H1 (cell line): ENCODE measurements at regions not wholly inside any gene's neighbourhood (a gene's known extent, or its start where the extent isn't known, plus 50 kb on each side); places are given as distances from the start of the nearest gene placed in this dataset.

Experiments used
- CTCF ChIA-PET: fragments of 300-600 bp; sonication (Branson Sonifier 250); formaldehyde crosslinking; loops from one replicate; lab custom pipeline; 2021; ENCODE audit not compliant: partially characterized antibody; lab: Charles Lee
- POLR2A ChIA-PET: fragments of 300-600 bp; sonication (Branson Sonifier 250); formaldehyde crosslinking; loops from one replicate; lab custom pipeline; 2021; ENCODE audit warnings: inconsistent platforms; ENCODE audit not compliant: partially characterized antibody; lab: Charles Lee
- DNase-seq, 2 experiments: peaks; one replicate each; pipeline versions ENCODE4 v3.0.0 to v3.0.0-alpha.2; 2010 to 2022; ENCODE audit warnings: low spot score in 2 of 2, low read depth in 1 of 2, mixed read lengths in 1 of 2
- FAIRE-seq: peaks from 2 replicates; lab custom pipeline; 2011; peaks lifted over from hg19 to GRCh38; lab: Jason Lieb, UNC
- H2AFZ ChIP-seq: 2 replicates; pipeline ENCODE4 v1.8.1; 2012; ENCODE audit warnings: low read length, inconsistent platforms
- H2AK5ac ChIP-seq: 2 replicates; pipeline ENCODE4 v1.6.1; 2013; ENCODE audit warnings: low read depth, low read length
- H2BK120ac ChIP-seq: replicated peaks from 2 replicates; pipeline ENCODE3; 2013; ENCODE audit warnings: low read depth, low read length, inconsistent platforms
- H2BK12ac ChIP-seq: 2 replicates; pipeline ENCODE4 v1.6.1; 2013; ENCODE audit warnings: low read depth, low read length
- H2BK15ac ChIP-seq: 2 replicates; pipeline ENCODE4 v1.6.1; 2013; ENCODE audit warnings: low read length
- H2BK20ac ChIP-seq: 2 replicates; pipeline ENCODE4 v1.6.1; 2013; ENCODE audit warnings: low read length
- H2BK5ac ChIP-seq: 2 replicates; pipeline ENCODE4 v1.6.1; 2013; ENCODE audit warnings: low read depth, low read length
- H3K14ac ChIP-seq: 2 replicates; pipeline ENCODE4 v1.6.1; 2013; ENCODE audit warnings: inconsistent platforms; ENCODE audit not compliant: insufficient read length
- H3K18ac ChIP-seq: 2 replicates; pipeline ENCODE4 v1.6.1; 2013; ENCODE audit warnings: low read length; ENCODE audit errors: extremely low read depth
- H3K23ac ChIP-seq: 2 replicates; pipeline ENCODE4 v1.6.1; 2013; ENCODE audit warnings: inconsistent platforms; ENCODE audit not compliant: insufficient read length
- H3K23me2 ChIP-seq: 2 replicates; pipeline ENCODE4 v1.6.1; 2013; ENCODE audit warnings: low read depth, low read length
- H3K27ac ChIP-seq: 2 replicates; pipeline ENCODE4 v1.6.1; 2011; ENCODE audit warnings: low read depth, low read length, inconsistent platforms
- H3K27me3 ChIP-seq, 4 experiments: replicated peaks in 1 of 4; 1 replicate in 1 of 4; 2 replicates in 3 of 4; pipeline versions ENCODE4 v1.6.1 to v1.8.1; 2011 to 2013; ENCODE audit warnings: low read length in 3 of 4, mild to moderate bottlenecking in 3 of 4, inconsistent platforms in 2 of 4, mixed read lengths in 2 of 4, moderate library complexity in 1 of 4; ENCODE audit not compliant: control insufficient read depth in 3 of 4, insufficient read depth in 3 of 4; ENCODE audit errors: extremely low read depth in 1 of 4
- H3K36me3 ChIP-seq, 4 experiments: 2 replicates each; pipeline versions ENCODE4 v1.6.1 to v1.8.1; 2011 to 2013; ENCODE audit warnings: mild to moderate bottlenecking in 4 of 4, low read length in 3 of 4, moderate library complexity in 2 of 4, control low read depth in 1 of 4, inconsistent platforms in 1 of 4; ENCODE audit not compliant: insufficient read depth in 4 of 4, control insufficient read depth in 2 of 4
- H3K4ac ChIP-seq: replicated peaks from 2 replicates; pipeline ENCODE3; 2013; ENCODE audit warnings: low read length, low read depth, mixed read lengths, inconsistent platforms; ENCODE audit not compliant: insufficient read length
- H3K4me1 ChIP-seq, 4 experiments: replicated peaks in 1 of 4; 1 replicate in 1 of 4; 2 replicates in 3 of 4; pipeline versions ENCODE4 v1.6.1 to v1.8.1; 2011 to 2013; ENCODE audit warnings: low read length in 3 of 4, inconsistent platforms in 2 of 4, mixed read lengths in 1 of 4; ENCODE audit not compliant: insufficient read depth in 4 of 4, control insufficient read depth in 3 of 4
- H3K4me2 ChIP-seq, 2 experiments: 2 replicates each; pipeline versions ENCODE4 v1.6.1 to v1.8.1; 2011 to 2013; ENCODE audit warnings: low read depth in 2 of 2, low read length in 2 of 2, control low read depth in 1 of 2, inconsistent platforms in 1 of 2, mild to moderate bottlenecking in 1 of 2; ENCODE audit not compliant: insufficient read depth in 1 of 2
- H3K4me3 ChIP-seq, 4 experiments: fragments of 200-600, 300-600 bp in 1 of 4; sonication (generic), shearing (Covaris generic), sonication (Bioruptor Twin) in 1 of 4; 2 replicates each; pipeline versions ENCODE4 v1.5.1 to v1.8.1; 2011 to 2016; ENCODE audit warnings: low read length in 4 of 4, low read depth in 3 of 4, control low read depth in 2 of 4, inconsistent platforms in 2 of 4, mild to moderate bottlenecking in 2 of 4, mixed read lengths in 1 of 4, moderate library complexity in 1 of 4; ENCODE audit not compliant: insufficient read depth in 2 of 4; ENCODE audit errors: extremely low read depth in 1 of 4
- H3K56ac ChIP-seq: replicated peaks from 2 replicates; pipeline ENCODE3; 2013; ENCODE audit warnings: low read depth, mild to moderate bottlenecking, mixed read lengths, low read length, inconsistent platforms; ENCODE audit not compliant: insufficient read length
- H3K79me1 ChIP-seq: 2 replicates; pipeline ENCODE4 v1.6.1; 2013; ENCODE audit warnings: low read depth, low read length, control low read depth
- H3K79me2 ChIP-seq, 2 experiments: 2 replicates each; pipeline versions ENCODE4 v1.6.1 to v1.8.1; 2012 to 2013; ENCODE audit warnings: low read length in 2 of 2, mild to moderate bottlenecking in 2 of 2, inconsistent platforms in 1 of 2; ENCODE audit not compliant: insufficient read depth in 2 of 2, control insufficient read depth in 1 of 2
- H3K9ac ChIP-seq, 4 experiments: replicated peaks in 1 of 4; 1 replicate in 1 of 4; 2 replicates in 3 of 4; pipeline versions ENCODE4 v1.6.1 to v1.8.1; 2011 to 2013; ENCODE audit warnings: low read depth in 3 of 4, low read length in 3 of 4, control low read depth in 2 of 4, mild to moderate bottlenecking in 2 of 4, moderate library complexity in 2 of 4, inconsistent platforms in 1 of 4; ENCODE audit errors: extremely low read depth in 1 of 4
- H3K9me3 ChIP-seq, 2 experiments: 2 replicates each; pipeline versions ENCODE4 v1.6.1 to v1.8.1; 2012 to 2013; ENCODE audit warnings: mild to moderate bottlenecking in 2 of 2, moderate library complexity in 2 of 2, control low read depth in 1 of 2, inconsistent platforms in 1 of 2, low read depth in 1 of 2, low read length in 1 of 2, mixed read lengths in 1 of 2; ENCODE audit not compliant: insufficient read depth in 2 of 2
- H4K20me1 ChIP-seq, 2 experiments: replicated peaks in 1 of 2; 2 replicates each; pipeline versions ENCODE3 to v1.8.1; 2011 to 2013; ENCODE audit warnings: inconsistent platforms in 2 of 2, low read length in 2 of 2, mild to moderate bottlenecking in 1 of 2; ENCODE audit not compliant: insufficient read depth in 2 of 2, control insufficient read depth in 1 of 2
- H4K5ac ChIP-seq: 2 replicates; pipeline ENCODE4 v1.6.1; 2013; ENCODE audit warnings: low read length, low read depth, mixed read lengths, inconsistent platforms; ENCODE audit not compliant: insufficient read length
- H4K8ac ChIP-seq: 2 replicates; pipeline ENCODE4 v1.8.0; 2013; ENCODE audit warnings: mild to moderate bottlenecking, moderate library complexity, low read length, inconsistent platforms; ENCODE audit not compliant: insufficient read depth; ENCODE audit errors: extremely low read depth
- H4K91ac ChIP-seq: replicated peaks from 2 replicates; pipeline ENCODE3; 2013; ENCODE audit warnings: low read length, mixed read lengths, inconsistent platforms; ENCODE audit not compliant: insufficient read length
- BRCA1 ChIP-seq: IDR thresholded peaks from 2 replicates; pipeline ENCODE4 v1.6.1; 2012; ENCODE audit warnings: low read depth, low read length, improper control_type of control experiment
- CEBPB ChIP-seq: IDR thresholded peaks from 2 replicates; pipeline ENCODE4 v1.6.1; 2012; ENCODE audit warnings: low read depth, low read length
- GABPA ChIP-seq: IDR thresholded peaks from 2 replicates; pipeline ENCODE4 v1.6.1; 2011; ENCODE audit warnings: mild to moderate bottlenecking, low read length, moderate library complexity, borderline replicate concordance; ENCODE audit not compliant: insufficient read depth
- KDM4A ChIP-seq: IDR thresholded peaks from one replicate; pipeline ENCODE4 v1.7.1; 2012; ENCODE audit warnings: low read depth, mild to moderate bottlenecking, moderate library complexity, low read length, inconsistent platforms; ENCODE audit not compliant: severe bottlenecking
- POLR2AphosphoS5 ChIP-seq: IDR thresholded peaks from 2 replicates; pipeline ENCODE4 v1.6.1; 2011; ENCODE audit warnings: low read depth, low read length
- POU5F1 ChIP-seq: IDR thresholded peaks from 2 replicates; pipeline ENCODE4 v1.6.1; 2011; ENCODE audit warnings: low read depth, mild to moderate bottlenecking, low read length, moderate library complexity
- SIRT6 ChIP-seq: IDR thresholded peaks from one replicate; pipeline ENCODE4 v1.7.1; 2012; ENCODE audit warnings: low read length, inconsistent platforms
- TAF1 ChIP-seq: IDR thresholded peaks from 2 replicates; pipeline ENCODE4 v1.6.1; 2011; ENCODE audit warnings: mild to moderate bottlenecking, low read depth, low read length
- whole genome bisulfite sequencing, 2 experiments: shearing (Covaris generic) in 1 of 2; methylation state at CpG; one replicate each; pipeline versions ENCODE4 v1.1.6 to v1.1.7; 2013 to 2015; ENCODE audit warnings: low lambda C conversion rate in 2 of 2, mixed read lengths in 2 of 2, inconsistent platforms in 1 of 2, low coverage in 1 of 2, missing lambda C conversion rate in 1 of 2; ENCODE audit not compliant: insufficient replicate concordance in 2 of 2, insufficient coverage in 1 of 2, insufficient read length in 1 of 2; ENCODE audit errors: extremely low coverage in 1 of 2, missing lambda C conversion rate in 1 of 2; 5-methylcytosine and 5-hydroxymethylcytosine counted together

GRCh38 chr10:113476673-113477072 lies 76.2 kb upstream of the HABP2 start:
- Histone ChIP-seq H3K27me3 (no peaks in the 10 kb centered on the region), H2AFZ (peak overlapping the region; percentile 36; the same call in 1 of the 2 replicates), H3K27ac (no peak overlapping the region), H2AK5ac (no peak overlapping the region), H2BK12ac (no peak overlapping the region), H3K36me3 (no peaks in the 10 kb centered on the region), H2BK120ac (no peak overlapping the region), H3K18ac (no peak overlapping the region), H3K4me2 (no peak overlapping the region), H2BK5ac (no peak overlapping the region), H3K79me1 (no peaks in the 10 kb centered on the region), H2BK15ac (no peak overlapping the region), H3K9ac (no peak overlapping the region), H3K23me2 (no peaks in the 10 kb centered on the region), H3K4me3 (no peak overlapping the region), H3K4ac (no peak overlapping the region), H4K20me1 (no peaks in the 10 kb centered on the region), H3K4me1 (no peaks in the 10 kb centered on the region), H3K23ac (no peak overlapping the region), H3K79me2 (no peaks in the 10 kb centered on the region), H2BK20ac (no peak overlapping the region), H3K9me3 (peaks cover 27 to 29% of the 10 kb centered on the region in 2 experiments), H4K91ac (no peak overlapping the region), H4K5ac (no peak overlapping the region), H3K14ac (no peak overlapping the region), H3K56ac (no peak overlapping the region), H4K8ac (no peak overlapping the region; the same call in 1 of the 2 replicates)
- POLR2A ChIA-PET: no interaction called here
- no peak for DNase-seq
- no peak for FAIRE-seq
- WGBS, 2 experiments: 94% methylated on average over 5 of the region's 5 CpGs; no CpG with 5 or more reads in 1 of the 2 experiments
- CTCF ChIA-PET: no interaction called here
- TF ChIP-seq KDM4A: no peak
- TF ChIP-seq CEBPB: no peak
- no peak for TF ChIP-seq POLR2AphosphoS5
- no peak for TF ChIP-seq TAF1
- TF ChIP-seq POU5F1: no peak
- no peak for TF ChIP-seq GABPA
- TF ChIP-seq SIRT6: no peak
- no peak for TF ChIP-seq BRCA1
